ENCODE measurements at regions not wholly inside any gene's neighbourhood (a gene's known extent, or its start where the extent isn't known, plus 50 kb on each side); places are given as distances from the start of the nearest gene placed in this dataset.

- DNase-seq (ENCODE audit: low read depth), result no peak
Observed at GRCh38 chr7:25889765-25890164, 262.2 kb upstream of the NFE2L3 start.

GRCh38 chr7:25891591-25891990, 260.4 kb upstream of the NFE2L3 start:
- DNase-seq (ENCODE audit: low read depth), result no peak

GRCh38 chr7:25893436-25893835, 258.6 kb upstream of the NFE2L3 start:
- no peak for DNase-seq (ENCODE audit: low read depth)

- no peak for DNase-seq (ENCODE audit: low read depth)
Observed at GRCh38 chr7:25894002-25894901, 257.7 kb upstream of the NFE2L3 start.

- DNase-seq (ENCODE audit: low read depth), result no peak
Observed at GRCh38 chr7:25894902-25895791, 256.9 kb upstream of the NFE2L3 start.

GRCh38 chr7:25895792-25896171, 256.2 kb upstream of the NFE2L3 start:
- DNase-seq (ENCODE audit: low read depth), result no peak

DNA sequence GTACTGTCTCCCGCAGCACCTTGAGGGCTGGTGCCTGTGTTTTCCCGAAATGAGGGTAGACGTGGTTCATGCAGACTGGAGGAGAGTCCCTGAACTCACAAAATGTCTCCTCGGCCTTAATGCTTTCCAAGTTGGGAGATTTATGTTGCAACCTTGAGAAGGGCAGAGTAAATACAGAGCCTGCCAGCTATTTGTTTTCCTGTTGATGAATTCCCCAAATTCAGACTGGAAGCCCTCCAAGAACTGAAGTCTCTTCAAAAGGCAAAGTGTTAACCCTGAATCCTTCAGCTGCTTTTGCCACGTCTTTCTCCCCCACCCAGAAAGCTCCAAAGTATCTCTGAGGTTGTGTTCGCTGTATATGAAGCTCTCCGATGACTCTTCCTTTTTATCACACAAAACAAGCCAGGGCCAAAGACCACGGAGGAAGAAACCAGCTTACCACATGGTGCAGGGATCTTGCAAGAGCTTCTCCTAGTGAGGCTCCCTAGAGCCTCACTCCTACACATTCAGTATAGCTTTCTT, 254.7 kb upstream of the NFE2L3 start:
- DNase-seq (ENCODE audit: low read depth), result no peak

DNA sequence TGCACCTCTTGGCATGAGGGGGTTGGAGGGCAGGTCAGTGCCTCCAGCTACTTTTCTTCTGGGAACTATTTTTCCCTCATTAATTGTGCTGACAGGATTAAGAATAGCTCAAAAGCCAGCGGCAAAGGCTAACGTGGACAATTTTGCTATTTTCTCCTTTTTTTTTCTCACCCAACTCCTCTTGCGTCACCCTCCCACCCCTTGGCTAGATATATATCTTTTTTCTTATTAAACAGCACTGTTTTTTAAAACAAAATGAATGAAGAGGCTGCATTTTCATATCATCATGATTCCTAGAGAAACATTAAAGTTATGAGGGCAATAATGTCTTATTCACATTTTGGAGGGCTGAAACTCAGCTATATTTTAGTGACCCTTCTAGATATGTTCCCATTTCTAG, 251.8 kb upstream of the NFE2L3 start:
- DNase-seq (ENCODE audit: low read depth), result no peak

- no peak for DNase-seq (ENCODE audit: low read depth)
Observed at GRCh38 chr7:25900877-25901276, 251.1 kb upstream of the NFE2L3 start.

GRCh38 chr7:25901658-25902057, 250.3 kb upstream of the NFE2L3 start:
- DNase-seq (ENCODE audit: low read depth), result no peak

DNA sequence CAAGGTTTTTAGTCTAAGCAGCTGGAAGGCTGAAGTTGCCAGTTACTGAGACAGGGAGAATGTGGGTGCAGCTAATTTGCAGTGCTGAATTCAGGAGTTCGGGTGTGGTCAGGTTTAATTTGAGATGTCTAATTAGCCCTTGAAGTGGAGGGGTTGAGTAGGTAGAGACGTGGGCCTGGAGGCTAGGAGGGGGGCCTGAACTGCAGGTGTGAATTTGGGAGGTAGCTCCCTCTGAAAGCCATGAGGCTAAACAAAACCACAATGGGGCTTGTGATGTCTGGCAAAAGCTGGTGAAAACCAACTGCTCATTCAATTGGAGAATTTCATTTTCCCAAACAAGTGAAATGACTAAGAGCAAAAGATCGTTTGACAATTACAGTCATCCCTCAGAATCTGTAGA, 246.0 kb upstream of the NFE2L3 start:
- DNase-seq (ENCODE audit: low read depth), result no peak

GRCh38 chr7:25906760-25907159, 245.2 kb upstream of the NFE2L3 start:
- no peak for DNase-seq (ENCODE audit: low read depth)

GRCh38 chr7:25907214-25907613, 244.8 kb upstream of the NFE2L3 start:
- no peak for DNase-seq (ENCODE audit: low read depth)

DNA sequence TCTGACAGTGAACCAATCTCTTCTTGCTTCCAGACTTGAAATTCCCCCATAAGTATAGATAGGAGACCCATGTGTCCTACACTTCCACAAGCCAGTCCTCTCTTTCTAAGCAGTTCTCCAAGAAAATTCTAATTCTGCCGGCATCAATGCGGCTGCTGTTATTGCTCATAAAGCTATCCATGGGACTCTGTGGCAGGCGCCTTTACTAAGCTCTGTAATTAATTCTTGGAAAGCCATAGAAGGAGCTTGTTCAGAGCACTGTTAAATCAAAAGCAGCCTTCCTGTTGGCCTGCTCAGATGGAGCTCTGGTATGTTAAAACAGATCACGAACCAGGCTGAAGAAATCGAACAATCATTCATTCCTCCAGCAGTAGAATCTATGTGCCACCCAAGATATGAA, 244.3 kb upstream of the NFE2L3 start:
- no peak for DNase-seq (ENCODE audit: low read depth)

DNA sequence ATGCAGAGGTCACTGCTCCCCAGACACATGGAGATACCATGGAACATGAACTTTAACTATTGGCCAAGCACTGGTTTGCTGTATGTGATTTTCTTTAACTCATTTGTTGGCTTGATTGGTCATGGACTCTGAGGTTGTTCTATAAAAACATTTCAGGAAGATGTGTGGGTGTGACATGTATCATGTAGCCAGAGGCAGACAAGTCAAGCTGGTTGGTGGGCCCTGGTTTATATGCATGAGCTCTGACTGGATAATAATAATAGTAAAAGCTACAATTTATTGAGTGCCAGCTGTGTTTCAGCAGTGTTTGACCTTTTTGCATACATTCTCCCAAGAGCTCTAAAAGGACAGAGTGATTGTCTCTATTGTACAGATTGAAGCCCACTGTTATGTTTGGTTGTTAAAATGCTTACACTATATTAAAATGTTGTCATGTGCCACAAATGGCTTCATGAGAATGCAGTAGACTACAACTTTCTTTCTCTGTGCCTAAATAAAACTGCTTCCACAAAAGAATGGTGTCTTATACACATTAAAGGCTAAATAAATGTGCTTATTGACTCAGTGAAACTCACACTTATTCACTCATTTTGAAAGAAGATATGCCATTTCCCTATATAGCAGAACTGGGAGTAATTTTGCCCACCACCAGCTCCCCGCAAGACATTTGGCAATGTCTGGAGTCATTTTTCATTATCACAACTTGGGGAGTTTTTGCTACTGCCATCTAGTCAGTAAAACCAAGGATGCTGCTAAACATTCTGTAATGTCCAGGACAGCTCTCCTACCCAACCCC, 243.6 kb upstream of the NFE2L3 start:
- DNase-seq (ENCODE audit: low read depth), result no peak

DNA sequence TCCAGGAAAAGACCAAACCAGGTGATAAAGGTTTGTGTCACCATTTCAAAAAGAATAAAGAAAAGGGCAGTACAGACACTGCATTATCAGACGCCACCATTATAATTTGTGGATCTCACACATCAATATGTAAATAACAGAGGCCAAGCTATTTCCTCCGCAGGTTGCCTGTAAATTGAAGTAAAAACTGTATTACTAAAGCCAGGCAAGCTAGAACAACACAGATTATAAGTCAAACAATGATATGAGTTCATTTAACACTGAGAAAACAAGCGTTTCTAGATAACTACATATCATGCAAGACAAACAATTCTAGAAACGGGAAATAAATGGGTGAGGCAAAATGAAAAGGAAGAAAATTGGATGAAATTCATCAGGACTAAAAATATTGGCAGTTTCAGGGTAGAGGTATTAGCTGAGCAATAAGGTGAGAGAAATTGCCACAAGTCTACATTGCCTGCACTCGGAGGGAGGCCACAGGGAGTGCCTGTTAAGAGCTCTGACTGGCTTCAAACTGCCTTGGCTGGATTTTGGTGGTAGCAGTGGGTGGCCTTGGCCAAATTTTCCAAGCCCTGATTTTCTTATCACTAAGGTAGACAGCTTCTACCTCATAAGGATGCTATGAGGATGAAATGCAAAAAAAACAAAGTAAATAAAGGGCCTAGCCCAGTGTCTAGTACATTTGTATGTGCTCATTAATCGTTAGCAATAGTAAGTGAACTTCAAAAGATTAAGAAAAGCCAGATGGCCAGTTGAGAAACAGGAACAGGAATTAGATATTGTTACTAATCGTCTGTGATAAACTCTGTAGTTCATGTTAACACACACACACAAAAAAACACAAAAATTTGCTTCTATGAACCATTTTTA, 240.0 kb upstream of the NFE2L3 start:
- DNase-seq (ENCODE audit: low read depth), result no peak

DNA sequence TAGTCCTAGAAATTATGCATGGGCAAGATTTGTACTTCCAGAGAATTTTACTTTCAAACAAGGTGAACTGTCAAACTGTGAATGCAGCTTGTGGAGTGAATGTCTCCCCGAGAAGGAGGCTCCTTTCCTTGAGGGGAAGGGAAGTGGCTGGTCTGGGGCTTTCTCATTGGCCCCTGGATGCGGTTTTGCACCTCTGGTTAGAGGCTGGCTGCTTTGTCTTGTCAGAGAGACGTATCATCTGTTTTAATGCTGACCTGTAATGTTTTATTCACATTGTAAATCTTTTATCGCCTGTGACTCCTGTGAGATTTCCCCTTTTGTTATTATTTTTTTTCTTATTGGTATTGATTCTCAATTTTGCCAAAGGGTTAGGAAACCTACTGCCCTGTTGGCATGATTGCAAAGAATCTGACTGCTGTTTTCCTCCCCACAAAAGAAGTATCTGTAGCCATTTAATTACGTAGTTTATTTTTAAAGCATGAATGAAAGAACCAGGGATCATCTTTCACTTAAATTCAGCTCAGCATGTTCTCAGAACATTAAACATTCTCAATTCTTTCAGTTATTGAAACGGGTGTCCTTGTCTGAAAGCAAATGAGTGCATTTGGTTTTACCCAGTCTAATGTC, 238.3 kb upstream of the NFE2L3 start:
- DNase-seq (ENCODE audit: low read depth), result no peak

DNA sequence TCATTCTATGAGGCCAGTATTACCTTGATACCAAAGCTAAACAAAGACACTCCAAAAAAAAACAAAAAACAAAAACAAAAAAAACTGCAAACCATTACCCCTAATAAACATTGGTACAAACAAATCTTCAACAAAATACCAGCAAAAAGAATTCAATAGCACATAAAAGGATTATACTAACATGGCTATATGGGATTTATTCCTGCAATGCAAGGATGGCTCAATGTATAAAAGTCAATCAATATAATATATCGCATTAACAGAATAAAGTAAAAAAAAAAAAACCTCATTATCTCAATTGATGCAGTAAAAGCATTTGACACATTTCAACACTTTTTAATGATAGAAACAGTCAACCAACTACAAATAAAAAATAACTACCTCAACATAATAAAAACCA, 233.3 kb upstream of the NFE2L3 start:
- no peak for DNase-seq (ENCODE audit: low read depth)

GRCh38 chr7:25922296-25922695, 229.7 kb upstream of the NFE2L3 start:
- no peak for DNase-seq (ENCODE audit: low read depth)

GRCh38 chr7:25923741-25924460, 228.1 kb upstream of the NFE2L3 start:
- DNase-seq (ENCODE audit: low read depth), result no peak
